HG03432 (cell line): ENCODE measurements at regions not wholly inside any gene's neighbourhood (a gene's known extent, or its start where the extent isn't known, plus 50 kb on each side); places are given as distances from the start of the nearest gene placed in this dataset.
"Not testable (repeated sequence)": the region's sequence is repeated elsewhere in the genome, so short reads cannot be mapped to it uniquely, and the experiment has no call there.

Source experiments
- ATAC-seq: cut with Tn5 transposase; IDR thresholded peaks from one replicate; pipeline ENCODE4 v1.9.1; 2021; ENCODE audit warnings: mild to moderate bottlenecking, moderate library complexity; ENCODE audit not compliant: unreplicated experiment

DNA sequence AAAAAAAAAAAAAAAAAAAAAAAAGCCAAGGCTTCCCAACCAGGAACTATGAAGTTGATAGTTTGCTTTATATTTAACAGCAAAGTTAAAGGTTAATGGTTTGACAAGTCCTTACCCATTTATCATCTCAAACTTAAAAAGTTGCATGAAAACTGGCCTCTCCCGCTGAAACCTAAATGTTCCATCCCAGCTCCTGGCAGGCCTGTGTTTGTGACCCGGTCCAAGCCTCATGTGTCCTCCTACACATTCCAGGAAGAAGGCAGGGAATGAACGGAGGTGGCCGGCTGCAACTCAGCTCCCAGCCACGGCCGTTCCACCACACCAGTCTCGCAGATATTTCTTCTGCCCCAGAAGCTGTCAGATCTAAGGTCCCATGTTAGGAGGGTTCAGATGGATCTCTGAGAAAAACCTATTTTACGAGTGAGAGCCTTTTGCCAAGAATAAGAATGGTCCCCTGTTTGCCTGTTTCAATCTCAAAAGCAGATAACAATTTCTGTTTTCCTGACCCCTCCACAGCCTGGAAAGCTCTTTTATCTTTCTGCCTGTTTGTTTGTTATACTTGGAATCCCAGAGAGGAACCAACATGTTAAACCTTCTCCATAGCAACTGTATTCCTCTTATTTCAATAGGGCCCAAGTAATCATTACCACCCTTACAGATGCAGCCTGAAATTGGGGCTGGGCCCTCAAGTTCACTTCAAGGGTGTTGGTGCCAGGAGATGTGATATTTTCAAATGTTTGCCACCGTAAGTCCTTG, 56.5 kb downstream of the KCTD12 start:
- ATAC-seq: no peak

DNA sequence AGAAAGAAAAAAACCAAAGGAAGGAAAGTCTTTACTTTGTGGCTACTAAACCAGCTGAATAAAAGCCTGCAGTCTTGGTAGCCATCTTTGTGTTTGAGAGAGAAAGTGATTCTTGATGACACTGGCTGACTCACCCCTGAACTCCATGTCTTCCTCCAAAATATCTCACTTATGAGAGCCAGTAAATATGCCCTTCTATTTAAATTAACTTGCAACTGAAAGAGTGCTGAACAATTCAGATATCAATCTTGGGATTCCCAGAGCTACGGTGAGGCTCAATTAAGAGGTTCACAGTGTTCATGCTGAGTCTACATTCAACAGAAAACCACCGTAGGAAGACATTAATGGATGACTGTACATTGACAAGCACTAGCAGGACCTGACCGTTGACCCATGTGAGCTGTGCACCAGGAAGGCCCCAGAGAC, 57.9 kb downstream of the KCTD12 start:
- peak; percentile 91 for ATAC-seq

DNA sequence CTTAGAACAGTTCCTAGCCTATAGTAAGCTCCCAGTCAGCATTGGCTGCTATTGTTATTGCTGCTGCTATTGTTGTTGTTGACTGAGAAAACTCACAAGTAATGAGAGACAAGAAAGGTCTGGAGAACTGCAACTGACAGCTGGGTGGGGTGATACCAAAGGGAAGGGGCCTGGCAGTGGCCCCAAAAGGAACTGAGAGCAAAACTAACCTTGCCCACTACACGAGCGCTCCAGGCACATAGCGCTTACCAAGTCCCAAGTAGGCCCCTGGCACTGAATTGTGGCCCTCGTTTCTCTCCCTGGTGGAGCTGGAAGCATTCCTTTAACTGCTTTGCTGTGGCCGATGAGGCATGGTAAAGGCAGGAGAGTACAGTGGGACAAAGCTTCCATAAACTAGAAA, 59.7 kb downstream of the KCTD12 start:
- no peak for ATAC-seq

DNA sequence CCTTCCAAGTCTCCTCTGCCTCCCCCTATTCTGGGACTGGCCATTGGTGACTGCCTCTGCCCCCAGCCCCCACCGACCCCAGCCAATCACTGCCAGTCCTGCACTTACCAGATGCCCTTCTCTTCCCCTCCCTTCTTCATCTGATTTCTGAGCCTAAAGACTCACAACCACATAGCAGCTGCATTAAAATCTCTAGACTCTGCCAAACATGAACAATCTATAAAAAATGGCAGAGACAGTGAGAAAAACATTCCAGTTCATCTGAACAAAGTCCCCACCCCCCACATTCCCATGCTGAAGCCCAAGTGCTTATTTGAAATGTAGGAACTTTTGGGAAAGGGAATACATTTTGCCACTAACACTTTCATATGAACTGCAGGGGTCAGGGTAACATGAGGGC, 60.8 kb downstream of the KCTD12 start:
- no peak for ATAC-seq

DNA sequence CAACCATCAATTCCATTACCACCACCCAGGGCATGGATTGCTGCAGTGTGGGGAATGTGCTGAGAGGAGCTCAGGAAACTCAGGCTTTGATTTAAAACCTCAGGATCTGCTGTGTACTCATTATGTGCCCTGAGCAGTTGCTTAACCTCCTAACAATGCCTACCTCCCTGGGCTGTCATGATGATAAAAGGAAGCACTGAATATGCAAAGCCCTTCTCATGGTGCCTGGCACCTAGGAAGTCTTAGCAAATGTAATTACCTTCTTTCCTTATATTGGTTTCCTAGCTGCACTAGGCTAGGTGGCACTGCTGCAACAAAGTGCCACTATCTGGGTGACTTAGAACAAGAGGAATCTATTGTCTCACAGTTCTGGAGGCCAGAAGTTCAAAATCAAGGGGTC, 62.2 kb downstream of the KCTD12 start:
- no peak for ATAC-seq

DNA sequence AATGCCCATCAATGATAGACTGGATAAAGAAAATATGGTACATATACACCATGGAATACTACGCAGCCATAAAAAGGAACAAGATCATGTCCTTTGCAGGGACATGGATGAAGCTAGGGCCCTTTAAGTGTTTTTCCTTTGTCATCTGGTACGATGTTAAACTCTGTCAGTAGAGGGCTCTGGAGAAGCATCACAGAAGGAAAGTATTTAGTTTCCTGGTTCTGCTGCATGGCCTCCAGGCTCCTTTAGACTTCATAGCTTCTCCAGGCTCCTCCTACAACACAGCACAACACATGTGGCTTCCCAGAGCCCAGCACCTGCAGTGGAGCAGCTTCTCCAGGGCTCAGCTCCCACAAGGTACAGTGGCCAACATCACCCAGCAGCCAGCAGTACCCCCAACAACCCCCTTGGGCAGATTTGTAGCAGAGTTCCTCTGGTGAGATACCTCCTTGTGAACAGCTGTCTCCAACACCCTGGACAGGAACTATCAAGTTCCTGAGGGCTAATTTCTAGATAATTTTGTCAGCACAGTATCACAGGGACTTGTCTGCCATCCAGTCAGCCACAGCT, 63.4 kb downstream of the KCTD12 start:
- peak; percentile 73 for ATAC-seq

DNA sequence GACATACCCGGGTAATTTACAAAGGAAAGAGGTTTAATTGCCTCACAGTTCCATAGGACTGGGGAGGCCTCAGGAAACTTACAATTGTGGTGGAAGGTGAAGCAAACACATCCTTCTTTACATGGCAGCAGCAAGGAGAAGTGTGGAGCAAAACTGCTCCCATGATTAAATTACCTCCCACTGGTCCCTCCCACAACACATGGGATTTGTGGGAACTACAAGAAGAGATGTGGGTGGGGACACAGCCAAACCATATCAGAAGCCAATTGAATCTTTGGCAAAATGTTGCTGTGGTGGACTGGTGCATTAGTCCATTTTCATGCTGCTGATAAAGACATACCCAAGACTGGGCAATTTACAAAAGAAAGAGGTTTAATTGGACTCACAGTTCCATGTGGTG, 65.0 kb downstream of the KCTD12 start:
- not testable (repeated sequence) for ATAC-seq

DNA sequence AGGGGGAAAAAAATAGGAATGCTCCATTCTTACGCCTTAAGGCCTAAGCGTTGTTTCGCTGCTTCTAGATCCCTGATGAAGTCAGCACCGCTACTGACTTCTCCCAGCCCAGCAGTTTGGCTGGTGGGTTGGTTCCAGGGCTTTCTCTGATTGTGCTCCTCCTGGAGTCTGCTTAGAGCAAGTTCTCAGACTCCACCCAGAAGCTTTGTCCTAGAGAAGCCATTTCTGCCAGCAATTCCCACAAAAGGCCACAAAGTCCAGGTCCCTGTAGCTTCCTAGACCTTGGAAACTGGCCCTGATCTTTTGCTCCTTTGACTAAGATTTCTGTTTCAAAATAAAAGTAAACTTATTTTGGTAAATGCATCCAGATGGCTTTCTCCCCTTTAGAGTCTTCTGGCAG, 65.4 kb downstream of the KCTD12 start:
- no peak for ATAC-seq

DNA sequence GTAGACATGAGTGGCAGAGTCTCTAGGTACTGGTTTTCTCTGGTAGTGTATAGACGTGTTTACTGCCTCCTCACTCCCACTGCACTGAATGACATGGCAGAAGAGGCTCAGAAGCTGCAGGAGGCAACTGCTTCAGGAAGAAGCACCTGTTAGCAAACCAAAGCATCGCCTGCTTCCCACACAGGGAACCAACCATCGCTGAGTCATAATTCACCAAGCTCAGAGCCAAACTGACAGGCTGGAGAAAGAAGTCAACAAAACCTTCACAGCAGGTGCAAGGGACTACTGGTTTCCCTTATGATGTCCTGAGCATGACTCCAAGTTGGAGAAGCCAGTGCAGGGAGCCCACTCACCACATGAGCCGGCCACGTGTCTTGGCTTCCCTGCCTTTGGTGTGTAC, 69.8 kb downstream of the KCTD12 start:
- ATAC-seq: peak; percentile 66

DNA sequence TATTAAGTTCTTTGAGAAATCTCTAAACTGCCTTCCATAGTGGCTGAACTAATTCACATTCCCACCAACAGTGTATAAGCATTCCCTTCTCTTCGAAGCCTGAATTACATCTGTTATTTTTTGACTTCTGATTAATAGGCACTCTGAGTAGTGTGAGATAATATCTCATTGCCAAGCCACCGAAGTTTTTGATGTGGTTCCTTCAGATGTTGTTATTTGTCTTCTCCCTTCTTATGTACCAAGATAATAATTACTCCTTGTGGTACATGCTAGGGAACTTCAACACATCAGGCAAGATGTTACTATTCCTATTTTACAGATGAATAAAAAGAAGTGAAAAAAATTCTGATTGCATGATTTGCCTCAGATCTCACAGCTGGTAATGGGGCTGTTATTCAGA, 70.9 kb downstream of the KCTD12 start:
- ATAC-seq: no peak

DNA sequence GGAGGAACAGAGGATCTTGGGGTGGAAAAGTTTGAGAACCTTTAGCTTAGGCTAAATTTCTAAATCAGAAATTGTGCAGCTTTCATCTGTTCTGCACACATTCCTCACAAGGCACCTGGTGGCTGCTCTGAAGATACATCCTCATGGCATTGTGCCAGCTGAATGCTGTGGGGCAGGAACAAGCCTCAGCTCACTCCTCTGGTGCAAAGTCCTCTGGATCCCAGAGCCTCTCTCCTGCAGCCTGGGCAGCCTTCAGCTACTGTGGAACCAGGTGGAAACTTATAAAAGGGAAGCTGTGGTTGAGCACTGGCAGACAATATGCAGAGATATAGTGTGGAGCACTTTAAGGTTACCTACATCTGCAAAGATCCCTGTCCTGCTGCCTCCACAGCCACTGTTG, 72.3 kb downstream of the KCTD12 start:
- no peak for ATAC-seq

DNA sequence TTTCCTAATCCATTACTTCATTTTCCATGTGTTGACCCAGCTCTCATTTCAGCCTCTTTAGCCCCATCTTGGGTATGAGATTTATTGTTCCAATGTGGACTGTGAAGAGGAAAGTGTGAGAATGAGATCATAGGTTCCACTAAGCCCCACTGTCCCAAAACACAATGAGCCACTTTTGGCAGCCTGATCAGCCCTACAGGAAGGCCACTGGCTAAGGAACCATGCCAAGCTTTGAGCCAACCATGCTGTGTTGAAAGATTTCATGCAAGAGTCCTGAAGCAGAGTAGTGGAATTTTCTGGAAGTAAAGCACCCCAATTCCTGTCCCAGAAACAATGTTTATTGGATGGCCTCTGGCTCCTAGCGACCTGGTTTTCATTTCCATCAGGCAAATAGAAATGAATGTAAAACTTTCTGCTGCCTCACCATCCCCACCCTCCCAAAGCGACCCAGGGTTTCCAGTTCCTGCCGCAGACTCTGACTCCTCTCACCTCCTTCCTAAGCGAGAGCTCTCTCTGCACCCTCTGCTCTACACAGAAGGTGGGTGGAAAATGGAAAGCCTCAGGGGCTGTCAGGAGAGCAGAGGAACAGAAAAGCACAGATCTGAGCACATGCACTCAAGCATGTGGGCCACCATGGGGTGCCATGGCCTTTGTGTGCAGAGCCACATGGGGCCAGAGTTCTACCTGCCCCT, 73.1 kb downstream of the KCTD12 start:
- ATAC-seq: no peak

DNA sequence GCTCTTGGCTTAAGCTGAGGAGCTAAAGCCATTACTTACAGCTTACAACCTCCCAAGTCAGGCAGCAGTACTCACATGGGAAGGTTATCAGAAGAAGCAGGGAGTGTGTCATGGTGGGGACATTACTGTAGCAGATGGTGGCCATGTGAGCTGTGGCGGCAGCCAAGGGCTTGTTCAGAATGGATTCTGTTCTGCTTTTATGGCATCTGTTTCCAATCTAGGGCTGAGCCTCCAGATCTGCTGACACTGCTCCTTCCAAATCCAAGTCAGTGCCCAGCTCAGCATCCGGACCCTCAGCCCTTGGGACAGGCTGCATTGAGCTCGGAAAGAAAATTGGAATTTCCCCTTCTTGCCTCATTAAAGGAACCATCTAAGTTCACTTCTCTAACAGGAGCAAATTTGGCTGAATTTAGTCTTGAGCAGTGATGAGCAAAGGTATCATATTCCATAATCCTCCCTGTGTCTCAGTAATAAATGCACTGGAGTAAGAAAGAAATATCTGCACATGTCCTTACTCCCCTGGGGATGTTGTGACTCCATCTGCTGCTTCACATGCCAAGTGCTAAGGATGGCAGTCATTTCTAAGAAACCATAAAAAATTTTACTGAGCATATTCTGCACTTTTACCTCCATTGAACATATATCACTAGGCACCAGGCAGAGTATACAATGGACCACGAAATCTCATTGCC, 73.9 kb downstream of the KCTD12 start:
- ATAC-seq: no peak

DNA sequence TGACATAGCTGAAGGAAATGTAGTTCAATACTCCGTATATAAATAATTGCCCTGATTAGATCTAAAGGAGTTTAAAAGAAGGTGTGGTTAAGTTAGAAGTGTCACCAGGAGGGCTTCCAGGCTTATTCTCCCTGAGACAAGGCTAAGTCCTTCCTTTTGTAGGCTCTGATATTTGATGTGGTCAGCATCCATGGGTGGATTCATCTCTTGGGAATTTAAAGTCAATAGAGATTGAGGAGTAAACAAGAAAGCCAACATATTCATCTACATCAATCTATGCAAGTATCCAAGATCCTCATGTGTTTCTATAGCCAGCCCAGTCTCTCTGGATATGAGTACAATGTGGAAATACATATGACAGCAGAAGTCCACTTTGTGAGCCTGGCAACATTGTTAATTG, 76.8 kb downstream of the KCTD12 start:
- no peak for ATAC-seq

DNA sequence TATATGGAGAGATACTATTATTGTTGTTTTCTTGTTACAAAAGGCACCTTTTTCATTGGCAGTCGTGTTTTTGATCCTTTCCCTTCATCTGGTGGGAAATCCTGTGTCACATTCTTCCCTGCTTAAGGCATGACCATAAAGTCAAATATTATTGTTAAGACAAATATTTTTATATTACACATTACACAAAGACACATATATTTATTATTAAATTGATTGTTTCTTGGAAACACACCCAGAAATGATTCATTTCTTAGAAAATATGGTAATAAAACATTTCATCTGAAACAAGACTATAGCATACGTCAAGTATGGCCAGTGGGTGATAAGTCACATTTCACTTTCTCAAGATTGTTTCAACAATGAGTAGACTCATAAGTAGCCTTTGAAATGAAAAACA, 77.3 kb downstream of the KCTD12 start:
- no peak for ATAC-seq

DNA sequence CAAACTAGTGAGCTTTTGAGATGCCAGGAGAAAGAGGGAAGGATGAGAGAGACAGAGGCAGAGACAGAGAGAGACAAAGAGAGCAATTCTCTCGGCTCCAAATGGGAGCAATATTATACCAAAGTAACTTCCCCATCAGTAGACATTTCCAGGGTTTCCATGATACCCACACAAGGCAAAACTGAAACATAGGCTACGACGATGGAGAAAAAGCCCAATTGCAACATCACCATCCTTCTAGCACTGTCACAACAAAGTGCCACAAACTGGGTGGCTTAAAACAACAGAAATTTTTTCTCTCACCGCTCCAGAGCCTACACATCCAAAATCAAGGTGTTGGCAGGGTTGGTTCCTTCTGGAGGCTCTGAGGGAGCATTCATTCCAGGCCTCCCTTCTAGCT, 81.4 kb downstream of the KCTD12 start:
- no peak for ATAC-seq

DNA sequence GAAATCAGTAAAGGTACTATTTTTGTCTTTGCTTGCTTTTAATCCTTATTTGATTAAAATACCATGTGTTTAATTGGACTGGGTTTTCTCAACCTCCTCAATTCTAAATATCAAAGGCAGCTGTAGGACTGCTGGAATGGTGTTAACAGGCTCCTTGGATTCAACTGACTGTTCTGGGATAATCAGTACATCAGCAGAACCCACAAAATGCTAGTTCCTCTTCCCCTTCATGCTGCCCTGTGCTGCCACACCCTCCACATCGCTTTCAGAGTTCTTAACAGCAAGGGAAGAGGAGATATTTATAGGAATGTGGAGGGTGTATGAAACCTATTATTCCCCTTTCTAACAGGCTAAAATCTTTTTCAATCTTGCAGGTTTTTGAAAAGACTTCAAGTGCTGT, 82.4 kb downstream of the KCTD12 start:
- no peak for ATAC-seq

DNA sequence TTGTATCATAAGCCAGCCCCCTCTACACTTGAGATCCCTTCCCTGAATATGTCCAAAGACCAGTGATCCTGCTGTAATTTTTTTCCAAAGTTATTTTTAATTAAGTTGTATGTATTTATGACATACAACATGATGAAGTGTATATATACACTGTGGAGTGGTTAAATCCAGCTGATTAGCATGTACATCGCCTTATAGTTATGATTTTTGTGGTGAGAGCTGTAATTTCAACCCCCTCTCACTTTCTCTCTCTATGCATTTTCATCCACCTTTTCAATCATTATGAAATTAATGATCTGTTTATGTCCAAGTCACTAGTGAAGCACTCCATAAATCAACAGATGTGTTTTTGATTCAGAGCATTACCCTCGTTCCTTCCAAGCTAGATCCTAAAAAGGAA, 85.3 kb downstream of the KCTD12 start:
- ATAC-seq: no peak

DNA sequence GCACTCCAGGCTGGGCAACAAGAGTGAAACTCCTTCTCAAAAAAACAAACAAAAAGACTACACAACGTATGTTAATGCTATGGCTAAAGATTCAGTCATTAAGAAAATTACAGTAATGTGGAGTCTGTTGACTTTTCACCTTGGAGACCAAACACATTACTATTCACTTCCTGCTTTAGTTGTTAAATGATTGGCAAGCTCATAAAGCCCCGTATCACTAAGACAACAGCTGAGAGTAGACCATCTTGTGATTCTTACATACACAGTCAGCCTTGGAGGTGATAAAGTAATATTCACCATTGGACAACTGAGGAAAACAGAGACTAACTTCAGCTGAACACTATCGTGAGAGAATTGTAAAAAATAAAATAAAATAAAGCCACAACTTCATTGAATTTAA, 86.5 kb downstream of the KCTD12 start:
- peak; percentile 44 for ATAC-seq

DNA sequence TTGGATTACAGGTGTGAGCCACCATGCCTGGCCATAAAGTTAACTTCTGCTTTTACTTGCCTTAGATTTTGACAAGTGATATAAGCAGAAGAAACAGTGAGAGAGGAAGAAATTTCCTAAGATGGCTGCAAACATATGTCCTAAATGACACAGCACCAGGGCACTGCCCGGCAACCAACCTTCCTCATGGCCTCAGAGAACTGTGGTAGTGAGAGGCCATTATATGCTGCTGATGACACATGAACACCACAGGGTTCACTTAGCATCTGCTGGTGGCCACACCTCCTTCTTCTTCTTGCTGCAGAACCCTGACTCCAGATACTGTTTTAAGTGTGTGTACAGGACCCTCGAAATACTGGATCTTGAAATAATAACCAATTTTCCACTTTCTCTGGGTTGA, 88.2 kb downstream of the KCTD12 start:
- ATAC-seq: no peak

DNA sequence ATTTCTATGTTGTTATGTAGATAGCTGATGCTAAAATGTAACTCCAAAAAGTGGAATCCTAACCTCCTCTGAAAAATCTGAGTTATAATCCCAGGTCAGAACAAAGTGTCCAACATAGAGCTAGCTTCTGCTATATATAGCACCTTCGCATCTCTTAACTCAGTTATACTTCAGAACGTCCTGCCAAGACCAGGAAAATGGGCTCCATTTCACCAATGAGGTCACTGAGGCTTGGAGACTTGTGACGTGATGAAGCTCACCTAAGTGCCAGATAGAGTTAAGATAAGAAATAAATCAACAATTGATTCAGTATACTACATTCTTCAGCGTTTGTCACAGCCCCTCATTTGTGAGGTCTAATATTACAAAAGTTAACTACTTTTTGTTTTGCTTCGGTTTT, 88.8 kb downstream of the KCTD12 start:
- no peak for ATAC-seq

DNA sequence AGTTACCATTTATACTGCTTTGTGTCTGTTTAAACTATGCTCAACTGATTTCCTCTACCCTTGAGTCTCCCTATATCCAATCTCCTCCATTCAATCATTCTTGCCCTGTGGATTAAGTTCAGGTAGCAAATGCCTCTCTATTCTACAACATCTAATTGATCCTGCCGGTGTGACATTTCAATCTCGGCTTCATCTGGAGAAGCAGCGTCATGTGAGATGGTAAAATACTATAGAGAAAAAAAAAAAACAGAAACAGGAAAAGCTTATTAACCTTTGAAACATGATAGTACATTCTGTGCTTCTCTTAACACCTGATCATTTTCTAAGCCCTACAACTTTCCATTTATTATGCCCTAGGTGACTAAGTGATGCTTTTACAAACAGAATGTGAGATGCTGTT, 89.4 kb downstream of the KCTD12 start:
- ATAC-seq: no peak
